ENCODE measurements at regions not wholly inside any gene's neighbourhood (a gene's known extent, or its start where the extent isn't known, plus 50 kb on each side); places are given as distances from the start of the nearest gene placed in this dataset.

DNA sequence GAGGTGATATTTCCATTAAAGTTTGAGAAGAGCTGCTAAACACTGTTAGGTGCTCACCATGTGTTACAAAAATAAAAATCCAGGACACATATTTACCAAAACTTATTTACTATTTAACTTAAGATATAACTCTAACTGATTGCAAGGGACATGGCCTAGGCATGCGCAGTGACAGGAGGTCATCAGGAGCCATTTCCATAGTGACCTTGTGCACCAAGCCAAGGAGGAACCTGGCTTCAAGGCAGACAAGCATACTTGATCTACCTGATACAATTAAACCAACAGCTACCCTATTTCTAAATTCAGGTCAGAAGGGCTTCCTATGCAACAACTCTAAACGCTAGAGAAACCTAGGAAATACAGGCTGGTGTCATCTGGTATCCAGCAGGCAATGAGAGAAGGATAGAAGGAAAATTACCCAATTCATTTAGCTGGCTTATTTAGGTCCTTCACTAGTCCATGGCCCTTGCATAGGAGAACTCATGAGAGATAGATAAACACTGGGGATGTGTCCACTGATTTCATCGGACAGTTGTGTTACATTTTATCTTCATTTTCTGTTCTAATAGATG is 134.4 kb downstream of the FOXB1 start (continued):
- TF ChIP-seq, protein P1, sequence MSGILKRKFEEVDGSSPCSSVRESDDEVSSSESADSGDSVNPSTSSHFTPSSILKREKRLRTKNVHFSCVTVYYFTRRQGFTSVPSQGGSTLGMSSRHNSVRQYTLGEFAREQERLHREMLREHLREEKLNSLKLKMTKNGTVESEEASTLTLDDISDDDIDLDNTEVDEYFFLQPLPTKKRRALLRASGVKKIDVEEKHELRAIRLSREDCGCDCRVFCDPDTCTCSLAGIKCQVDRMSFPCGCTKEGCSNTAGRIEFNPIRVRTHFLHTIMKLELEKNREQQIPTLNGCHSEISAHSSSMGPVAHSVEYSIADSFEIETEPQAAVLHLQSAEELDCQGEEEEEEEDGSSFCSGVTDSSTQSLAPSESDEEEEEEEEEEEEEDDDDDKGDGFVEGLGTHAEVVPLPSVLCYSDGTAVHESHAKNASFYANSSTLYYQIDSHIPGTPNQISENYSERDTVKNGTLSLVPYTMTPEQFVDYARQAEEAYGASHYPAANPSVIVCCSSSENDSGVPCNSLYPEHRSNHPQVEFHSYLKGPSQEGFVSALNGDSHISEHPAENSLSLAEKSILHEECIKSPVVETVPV (CRISPR knock-in tag; IDR thresholded peaks at IDR 0.05), result no peak

DNA sequence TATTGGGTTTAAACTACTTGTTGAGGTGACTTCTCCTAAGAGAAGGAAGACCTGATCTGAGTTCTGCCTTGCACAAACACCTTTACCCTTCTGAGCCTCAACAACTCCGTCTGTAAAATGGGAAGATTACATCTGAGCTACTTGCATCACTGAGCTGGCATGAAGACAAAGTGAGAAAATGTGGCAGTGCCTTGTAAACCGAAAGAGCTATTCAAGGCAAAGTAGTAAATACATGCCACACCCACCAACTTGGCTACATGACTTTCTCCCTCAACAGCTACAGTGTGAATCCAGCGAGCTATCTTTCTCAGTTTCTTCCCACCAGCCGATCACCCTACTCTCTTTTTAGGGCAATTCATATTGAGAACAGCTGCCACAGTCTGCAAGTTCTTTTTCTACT is 148.3 kb downstream of the FOXB1 start:
- no peak for ATAC-seq

GRCh38 chr15:60154764-60155325 is 150.7 kb downstream of the FOXB1 start:
- ATAC-seq, result no peak
- no peak for TF ChIP-seq BACH2 (CRISPR knock-in tag; IDR thresholded peaks at IDR 0.05; ENCODE audit: borderline replicate concordance)
- TF ChIP-seq ESRRG (CRISPR knock-in tag; IDR thresholded peaks at IDR 0.05), result no peak
- TF ChIP-seq ZNF70 (CRISPR knock-in tag; IDR thresholded peaks at IDR 0.05), result no peak
- TF ChIP-seq TOX (CRISPR knock-in tag; IDR thresholded peaks at IDR 0.05; ENCODE audit: borderline replicate concordance), result no peak
- TF ChIP-seq OSR1 (CRISPR knock-in tag; IDR thresholded peaks at IDR 0.05), result no peak
- TF ChIP-seq RARB (CRISPR knock-in tag; IDR thresholded peaks at IDR 0.05), result no peak
- no peak for TF ChIP-seq ARNTL (CRISPR knock-in tag; IDR thresholded peaks at IDR 0.05; ENCODE audit: borderline replicate concordance, low read depth)
- TF ChIP-seq SNAI2 (CRISPR knock-in tag; IDR thresholded peaks at IDR 0.05), result no peak
- no peak for TF ChIP-seq ZFP3 (CRISPR knock-in tag; IDR thresholded peaks at IDR 0.05)
- no peak for TF ChIP-seq CREB5 (CRISPR knock-in tag; IDR thresholded peaks at IDR 0.05; ENCODE audit: low read depth)
- TF ChIP-seq ZNF8 (CRISPR knock-in tag; IDR thresholded peaks at IDR 0.05), result no peak
- TF ChIP-seq ZC3H10 (CRISPR knock-in tag; IDR thresholded peaks at IDR 0.05), result no peak
- TF ChIP-seq TCF4 (CRISPR knock-in tag; IDR thresholded peaks at IDR 0.05; ENCODE audit: borderline replicate concordance), result no peak
- TF ChIP-seq ISL1 (CRISPR knock-in tag; IDR thresholded peaks at IDR 0.05), result no peak
- no peak for TF ChIP-seq TSHZ2 (CRISPR knock-in tag; IDR thresholded peaks at IDR 0.05)

More for the DNA sequence above, 148.3 kb downstream of the FOXB1 start:
- TF ChIP-seq ESRRG (CRISPR knock-in tag; IDR thresholded peaks at IDR 0.05) (no peak), ZNF565 (CRISPR knock-in tag; conservative IDR thresholded peaks at IDR 0.05; ENCODE audit: low read depth) (no peak)

GRCh38 chr15:60155661-60156060 is 151.6 kb downstream of the FOXB1 start:
- ATAC-seq, result peak; percentile 61; the same call in 2 of the 3 replicates
- TF ChIP-seq GLIS3 (CRISPR knock-in tag; IDR thresholded peaks at IDR 0.05) (no peak), OSR1 (CRISPR knock-in tag; IDR thresholded peaks at IDR 0.05) (no peak), ZFP3 (CRISPR knock-in tag; IDR thresholded peaks at IDR 0.05) (no peak), CREB5 (CRISPR knock-in tag; IDR thresholded peaks at IDR 0.05; ENCODE audit: low read depth) (no peak), TCF4 (CRISPR knock-in tag; IDR thresholded peaks at IDR 0.05; ENCODE audit: borderline replicate concordance) (no peak), ZNF565 (CRISPR knock-in tag; conservative IDR thresholded peaks at IDR 0.05; ENCODE audit: low read depth) (no peak), ESRRG (CRISPR knock-in tag; IDR thresholded peaks at IDR 0.05) (no peak), ISL1 (CRISPR knock-in tag; IDR thresholded peaks at IDR 0.05) (no peak), TSHZ2 (CRISPR knock-in tag; IDR thresholded peaks at IDR 0.05) (no peak), ZNF8 (CRISPR knock-in tag; IDR thresholded peaks at IDR 0.05) (no peak), ZC3H10 (CRISPR knock-in tag; IDR thresholded peaks at IDR 0.05) (no peak), PPARA (CRISPR knock-in tag; IDR thresholded peaks at IDR 0.05; ENCODE audit: borderline replicate concordance) (no peak), ARNTL (CRISPR knock-in tag; IDR thresholded peaks at IDR 0.05; ENCODE audit: borderline replicate concordance, low read depth) (no peak), CSDC2 (CRISPR knock-in tag; IDR thresholded peaks at IDR 0.05) (no peak), ZFP30 (CRISPR knock-in tag; IDR thresholded peaks at IDR 0.05) (no peak), TOX (CRISPR knock-in tag; IDR thresholded peaks at IDR 0.05; ENCODE audit: borderline replicate concordance) (no peak)
- TF ChIP-seq, protein P2, sequence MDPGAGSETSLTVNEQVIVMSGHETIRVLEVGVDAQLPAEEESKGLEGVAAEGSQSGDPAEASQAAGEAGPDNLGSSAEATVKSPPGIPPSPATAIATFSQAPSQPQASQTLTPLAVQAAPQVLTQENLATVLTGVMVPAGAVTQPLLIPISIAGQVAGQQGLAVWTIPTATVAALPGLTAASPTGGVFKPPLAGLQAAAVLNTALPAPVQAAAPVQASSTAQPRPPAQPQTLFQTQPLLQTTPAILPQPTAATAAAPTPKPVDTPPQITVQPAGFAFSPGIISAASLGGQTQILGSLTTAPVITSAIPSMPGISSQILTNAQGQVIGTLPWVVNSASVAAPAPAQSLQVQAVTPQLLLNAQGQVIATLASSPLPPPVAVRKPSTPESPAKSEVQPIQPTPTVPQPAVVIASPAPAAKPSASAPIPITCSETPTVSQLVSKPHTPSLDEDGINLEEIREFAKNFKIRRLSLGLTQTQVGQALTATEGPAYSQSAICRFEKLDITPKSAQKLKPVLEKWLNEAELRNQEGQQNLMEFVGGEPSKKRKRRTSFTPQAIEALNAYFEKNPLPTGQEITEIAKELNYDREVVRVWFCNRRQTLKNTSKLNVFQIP (CRISPR knock-in tag; IDR thresholded peaks at IDR 0.05; ENCODE audit: borderline replicate concordance, low read depth), result no peak
- TF ChIP-seq, protein P1 (CRISPR knock-in tag; IDR thresholded peaks at IDR 0.05), result no peak
